Erythroblast (primary cell): ENCODE measurements at regions not wholly inside any gene's neighbourhood (a gene's known extent, or its start where the extent isn't known, plus 50 kb on each side); places are given as distances from the start of the nearest gene placed in this dataset.
"Not testable (repeated sequence)": the region's sequence is repeated elsewhere in the genome, so short reads cannot be mapped to it uniquely, and the experiment has no call there.

ENCODE experiments used
- DNase-seq, 2 experiments: peaks; one replicate each; lab custom pipeline; 2025; lab: John Stamatoyannopoulos, UW
- GATA1 ChIP-seq: IDR thresholded peaks from 2 replicates; pipeline ENCODE4 v1.6.1; 2011; ENCODE audit warnings: low read depth, mild to moderate bottlenecking, control low read depth, low read length, moderate library complexity
- POLR2A ChIP-seq: IDR thresholded peaks from 2 replicates; pipeline ENCODE4 v1.6.1; 2011; ENCODE audit warnings: mild to moderate bottlenecking, low read length

DNA sequence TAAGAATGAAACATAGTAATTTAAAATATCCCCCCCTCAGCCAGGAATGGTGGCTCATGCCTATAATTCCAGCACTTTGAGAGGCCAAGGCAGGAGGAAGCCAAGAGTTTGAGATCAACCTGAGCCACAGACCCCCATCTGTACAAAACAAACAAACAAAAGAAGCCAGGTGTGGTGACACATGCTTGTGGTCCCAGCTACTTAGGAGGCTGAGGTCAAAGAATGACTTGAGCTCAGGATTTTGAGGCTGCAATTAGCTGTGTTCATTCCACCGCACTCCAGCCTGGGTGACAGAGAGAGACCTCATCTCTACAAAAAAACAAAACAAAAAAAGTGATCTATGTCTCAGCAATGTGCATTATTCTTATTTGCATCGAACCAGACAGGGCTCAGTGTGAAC lies 800.8 kb downstream of the MCTP2 start:
- DNase-seq = no peak
- TF ChIP-seq POLR2A (no peak), GATA1 (no peak)

DNA sequence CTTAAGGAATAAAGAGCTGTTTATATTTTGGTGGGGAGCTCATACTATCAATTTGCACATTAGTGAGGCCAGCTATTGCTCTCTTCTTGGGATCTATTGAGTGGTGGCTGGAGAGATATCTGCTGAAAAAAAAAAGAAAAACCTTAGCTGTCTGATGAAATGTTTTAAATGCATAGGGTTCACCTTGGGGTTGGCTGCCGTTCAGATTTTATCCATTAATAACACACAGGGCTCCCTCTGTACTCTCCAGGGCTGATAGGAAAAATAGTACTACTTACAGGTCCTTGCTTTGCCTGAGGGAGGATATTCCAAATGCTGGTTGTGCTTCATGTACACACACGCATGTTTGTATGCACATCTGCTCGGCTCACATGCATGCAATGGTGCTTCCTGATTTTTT lies 803.7 kb downstream of the MCTP2 start:
- TF ChIP-seq POLR2A = no peak
- TF ChIP-seq GATA1 = no peak
- no peak for DNase-seq

DNA sequence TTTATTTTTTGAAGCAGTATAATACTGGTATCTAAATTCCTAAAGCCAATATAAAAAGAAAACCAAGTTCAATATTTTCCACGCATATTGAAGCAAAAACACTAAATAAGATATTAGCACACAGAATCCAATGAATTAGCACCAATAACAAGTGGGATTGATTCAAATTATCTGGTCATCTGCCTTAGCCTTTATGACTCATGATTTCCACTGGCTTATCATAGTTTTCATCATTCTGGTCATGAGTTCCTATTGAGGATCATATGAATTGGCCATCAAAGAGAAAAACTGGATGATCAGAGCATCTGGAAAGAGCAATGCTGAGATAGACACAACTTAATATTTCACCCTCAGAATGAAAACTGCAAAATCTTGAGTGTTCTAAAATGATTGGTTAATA lies 809.9 kb downstream of the MCTP2 start:
- DNase-seq = no peak
- no peak for TF ChIP-seq GATA1
- TF ChIP-seq POLR2A = no peak

DNA sequence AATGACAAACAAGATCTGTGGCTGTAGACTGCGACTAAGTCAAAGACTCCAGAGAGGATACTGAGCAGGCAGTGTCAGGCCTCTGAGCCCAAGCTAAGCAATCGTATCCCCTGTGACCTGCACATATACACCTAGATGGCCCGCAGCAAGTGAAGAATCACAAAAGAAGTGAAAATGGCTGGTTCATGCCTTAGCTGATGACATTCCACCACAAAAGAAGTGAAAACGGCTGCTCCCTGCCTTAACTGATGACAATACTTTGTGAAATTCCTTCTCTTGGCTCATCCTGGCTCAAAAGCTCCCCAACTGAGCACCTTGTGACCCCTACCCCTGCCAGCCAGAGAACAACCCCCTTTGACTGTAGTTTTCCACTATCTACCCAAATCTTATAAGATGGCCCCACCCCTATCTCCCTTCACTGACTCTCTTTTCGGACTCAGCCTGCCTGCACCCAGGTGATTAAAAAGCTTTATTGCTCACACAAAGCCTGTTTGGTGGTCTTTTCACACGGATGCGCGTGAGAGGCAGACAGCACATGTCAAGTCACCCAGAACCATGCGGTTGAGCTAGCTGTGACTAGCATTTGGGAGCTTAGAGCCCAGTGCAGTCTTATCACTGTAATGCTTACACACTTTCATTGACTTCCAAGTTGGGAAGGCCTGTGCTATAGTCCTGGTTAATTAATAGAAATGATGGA lies 812.0 kb downstream of the MCTP2 start:
- not testable (repeated sequence) for DNase-seq

DNA sequence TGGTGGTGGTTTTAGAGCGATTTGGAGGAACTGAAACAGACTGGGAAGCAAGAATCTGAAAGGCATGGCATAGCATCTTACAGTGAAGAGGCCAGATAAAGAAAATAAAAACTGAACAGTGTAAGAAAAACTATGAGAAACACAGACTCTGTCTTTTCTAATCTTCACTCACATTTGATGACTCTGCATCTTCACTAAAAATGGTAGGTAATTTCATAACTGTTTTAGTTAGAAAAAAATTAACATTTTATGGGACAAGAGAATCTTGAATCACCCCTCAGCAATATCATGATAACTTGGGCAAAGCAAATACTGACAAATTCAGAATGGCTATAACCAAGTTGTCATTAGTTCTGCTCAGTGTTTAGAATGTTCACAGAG lies 812.6 kb downstream of the MCTP2 start:
- no peak for DNase-seq
- TF ChIP-seq POLR2A (no peak), GATA1 (no peak)

DNA sequence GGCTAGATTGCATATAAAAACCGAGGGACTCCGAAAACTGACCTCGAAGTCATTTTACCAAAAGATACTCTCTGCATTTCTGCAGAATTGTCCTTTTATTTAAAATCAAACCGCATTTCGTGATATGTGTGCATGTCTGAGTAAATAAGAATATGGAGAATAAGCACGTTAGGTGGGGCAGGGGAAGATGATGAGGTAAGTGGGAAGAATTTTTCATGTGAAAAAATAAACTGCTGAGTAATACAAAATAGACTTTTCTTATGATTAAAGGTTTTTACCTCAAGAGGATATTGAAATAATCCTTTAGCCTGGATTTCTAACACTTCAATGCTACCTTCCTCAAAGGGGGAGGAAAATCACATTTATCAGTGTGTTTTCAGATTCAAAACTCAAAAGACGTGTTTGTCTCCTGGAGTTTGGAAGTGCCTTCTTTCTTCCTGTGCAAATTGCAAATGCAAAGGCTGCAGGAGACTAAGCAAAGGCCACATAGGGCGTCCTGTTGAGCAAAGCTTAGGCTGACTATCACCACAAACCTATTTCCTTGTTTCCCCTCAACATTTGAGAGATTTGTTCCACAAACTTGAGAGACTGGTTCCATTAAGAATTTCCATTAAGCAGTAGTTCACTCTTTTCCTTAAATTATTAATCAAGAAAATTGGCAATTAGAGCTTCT lies 813.5 kb downstream of the MCTP2 start:
- no peak for TF ChIP-seq GATA1
- DNase-seq = no peak

DNA sequence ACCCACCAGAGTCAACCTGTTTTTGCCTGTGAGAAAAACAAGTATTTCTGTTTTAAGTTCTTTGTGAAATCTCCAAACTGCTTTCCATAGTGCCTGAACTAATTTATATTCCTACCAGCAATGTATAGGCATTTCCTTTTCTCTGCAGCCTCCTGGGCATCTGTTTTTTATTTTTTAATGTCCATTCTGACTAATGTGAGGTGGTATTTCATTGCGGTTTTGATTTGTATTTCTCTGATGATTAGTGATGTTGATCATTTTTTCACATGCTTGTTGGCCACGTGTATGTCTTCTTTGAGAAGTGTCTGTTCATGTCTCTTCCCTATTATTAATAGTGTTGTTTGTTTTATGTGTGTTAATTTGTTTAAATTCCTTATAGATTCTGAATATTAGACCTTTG lies 820.5 kb downstream of the MCTP2 start:
- TF ChIP-seq GATA1 = no peak
- TF ChIP-seq POLR2A = no peak
- DNase-seq = no peak

DNA sequence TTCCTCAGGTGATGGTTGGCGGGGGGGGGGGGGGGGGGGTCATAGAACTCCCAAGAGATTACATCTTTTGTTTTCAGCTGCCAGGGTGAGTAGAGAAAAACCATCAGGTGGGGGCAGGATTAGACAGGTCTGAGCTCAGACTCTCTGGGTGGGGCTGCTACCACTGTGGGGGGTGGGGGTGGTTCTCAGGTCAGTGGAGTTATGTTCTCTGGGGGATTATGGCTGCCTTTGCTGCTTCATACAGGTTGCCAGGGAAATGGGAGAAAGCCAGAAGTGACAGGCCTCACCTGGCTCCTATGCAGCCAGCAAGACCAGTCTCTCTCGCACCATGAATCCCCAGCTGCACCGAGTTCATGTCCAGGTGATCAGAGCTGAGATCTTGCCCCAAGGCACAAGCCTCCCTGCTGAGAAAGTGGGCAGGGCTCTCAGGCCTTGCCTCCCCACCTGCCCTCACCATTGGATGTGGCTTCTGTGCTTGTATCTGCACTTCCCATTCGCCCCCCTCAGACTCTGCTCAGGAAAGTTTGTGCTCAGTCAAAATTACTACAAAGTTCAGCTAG lies 828.1 kb downstream of the MCTP2 start:
- no peak for DNase-seq
- TF ChIP-seq GATA1 = no peak

DNA sequence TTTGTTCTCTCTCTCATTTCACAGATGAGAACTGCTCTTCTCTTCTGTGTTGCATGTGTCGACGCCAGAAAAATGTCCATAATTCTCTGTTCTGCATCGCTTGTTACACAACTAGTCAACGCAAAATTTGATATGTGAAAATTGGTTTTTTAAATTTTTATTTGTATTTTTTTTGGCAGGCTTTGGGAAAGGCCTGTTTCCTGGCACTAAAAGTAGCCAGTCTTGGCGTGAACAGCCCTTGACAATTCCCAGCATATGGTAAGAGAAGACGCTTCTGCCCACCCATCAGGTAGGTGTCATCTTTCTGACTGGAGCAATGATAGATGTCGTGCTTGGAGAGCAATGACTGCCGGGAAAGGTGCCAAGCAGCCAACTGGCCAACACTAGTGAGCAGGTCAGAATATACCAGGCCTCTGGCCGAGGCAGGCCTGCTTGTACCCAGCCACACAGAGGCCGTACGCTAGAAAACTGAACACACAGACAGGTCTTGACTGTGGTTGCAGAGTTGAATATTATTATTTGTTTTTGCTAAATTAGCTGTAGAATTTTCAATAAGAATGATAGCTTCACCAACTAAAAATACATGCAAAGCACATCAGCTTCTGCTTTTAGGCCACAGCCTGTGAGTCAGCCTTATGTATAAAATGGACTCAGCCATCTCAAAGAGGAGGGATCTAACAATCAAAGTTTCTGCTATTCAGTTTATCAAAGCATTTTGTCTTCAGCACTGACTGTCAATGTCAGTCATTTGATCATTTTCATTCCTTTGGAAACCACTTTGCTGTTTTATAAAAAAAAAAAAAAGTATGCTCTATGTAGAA lies 837.5 kb downstream of the MCTP2 start:
- TF ChIP-seq GATA1 (no peak), POLR2A (no peak)
- no peak for DNase-seq

DNA sequence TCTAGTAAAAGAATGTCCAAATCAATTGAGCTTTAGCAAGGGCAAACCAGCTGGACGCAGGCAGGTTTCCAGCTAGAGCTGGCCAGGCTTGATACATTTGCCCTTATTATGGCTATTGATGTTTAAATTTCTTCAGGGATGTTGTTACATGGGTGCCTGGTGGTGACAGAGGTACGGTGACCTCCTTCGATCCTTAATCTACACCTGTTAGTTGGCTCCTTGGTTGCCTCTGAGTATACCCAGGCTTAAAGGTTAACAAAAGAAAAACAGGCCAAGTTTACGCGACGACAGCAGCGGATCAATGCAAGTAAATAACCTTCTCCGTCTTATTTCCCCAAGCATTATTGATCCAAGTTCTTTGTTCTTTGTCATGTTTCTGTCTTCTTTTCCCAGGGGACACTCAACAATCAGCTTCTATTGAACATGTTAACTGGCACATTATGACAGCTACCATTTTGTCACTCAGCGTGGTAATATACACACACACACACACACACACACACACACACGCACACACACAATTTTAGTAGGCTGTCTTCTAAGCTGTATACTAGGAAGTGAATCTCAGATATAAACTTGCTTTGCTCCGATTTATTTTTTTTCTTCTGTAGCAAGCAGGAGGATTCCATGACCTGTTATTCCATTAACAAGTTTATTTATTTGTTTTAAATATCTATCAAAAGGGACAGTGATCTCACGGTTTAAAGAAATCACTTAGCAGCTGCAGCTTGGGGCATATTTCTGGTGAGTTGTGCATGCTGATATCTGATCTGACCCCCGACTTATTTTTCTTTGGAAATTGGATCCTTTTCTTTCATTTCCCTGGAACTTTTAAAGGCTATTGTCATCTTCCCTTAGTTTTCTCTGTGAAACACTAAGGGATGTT lies 844.7 kb downstream of the MCTP2 start:
- DNase-seq = no peak
- TF ChIP-seq GATA1 = no peak
- no peak for TF ChIP-seq POLR2A

DNA sequence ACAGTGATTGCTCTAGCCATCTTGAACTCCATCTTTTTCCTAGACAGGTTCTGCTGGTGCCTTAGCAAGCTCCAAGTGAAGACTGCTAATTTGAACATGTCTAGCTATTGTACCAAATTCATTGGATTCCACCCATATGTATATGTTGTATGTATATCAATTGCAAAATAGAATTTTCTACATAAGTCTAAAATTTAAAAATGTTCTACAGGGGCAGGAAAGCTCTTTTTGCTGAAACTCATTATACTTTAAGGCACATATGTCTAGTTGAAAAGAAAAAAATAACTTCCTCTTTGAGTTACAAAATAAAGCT lies 845.3 kb downstream of the MCTP2 start:
- DNase-seq = no peak
- TF ChIP-seq POLR2A (no peak), GATA1 (no peak)

DNA sequence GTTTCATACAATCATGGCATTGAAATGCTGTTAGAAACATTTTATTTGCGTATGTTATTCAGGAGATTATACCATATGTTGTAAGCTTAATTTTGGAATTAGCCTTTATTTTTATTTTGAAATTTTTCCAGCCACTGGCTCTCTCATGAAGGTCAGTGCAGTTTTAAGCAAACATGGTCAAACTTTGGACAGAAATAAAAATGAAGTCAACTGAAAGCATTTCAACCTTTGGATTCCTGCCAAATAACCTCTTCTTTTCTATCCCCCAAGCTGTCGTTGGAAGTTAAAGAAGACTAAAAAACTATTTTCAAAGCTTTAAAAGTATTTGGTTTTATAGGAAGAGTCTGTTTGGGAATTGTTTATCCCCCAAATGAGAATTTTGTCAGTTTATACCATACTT lies 846.6 kb downstream of the MCTP2 start:
- DNase-seq = no peak
- TF ChIP-seq GATA1 = no peak
- no peak for TF ChIP-seq POLR2A

DNA sequence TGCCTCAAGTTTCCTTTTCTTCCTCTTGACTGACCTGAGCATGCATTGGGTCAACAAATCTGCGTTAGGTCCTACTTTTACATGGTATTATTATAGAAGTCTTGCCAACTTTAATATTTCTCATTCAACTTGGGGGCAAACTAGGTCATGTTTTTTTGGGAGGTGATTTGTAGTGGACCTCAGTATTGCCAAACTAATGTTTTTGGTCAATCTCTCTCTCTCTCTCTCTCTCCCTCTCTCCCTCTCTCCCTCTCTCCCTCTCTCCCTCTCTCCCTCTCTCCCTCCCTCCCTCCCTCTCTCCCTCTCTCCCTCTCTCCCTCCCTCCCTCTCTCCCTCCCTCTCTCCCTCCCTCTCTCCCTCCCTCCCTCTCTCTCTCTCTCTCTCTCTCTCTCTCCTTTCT lies 848.9 kb downstream of the MCTP2 start:
- not testable (repeated sequence) for DNase-seq
